GM06990 (cell line): ENCODE measurements at regions not wholly inside any gene's neighbourhood (a gene's known extent, or its start where the extent isn't known, plus 50 kb on each side); places are given as distances from the start of the nearest gene placed in this dataset.
"Not testable (repeated sequence)": the region's sequence is repeated elsewhere in the genome, so short reads cannot be mapped to it uniquely, and the experiment has no call there.

Experiments used
- DNase-seq: peaks from one replicate; pipeline ENCODE4 v3.0.0-alpha.2; 2011; ENCODE audit not compliant: insufficient read length; ENCODE audit errors: extremely low read depth
- H3K27me3 ChIP-seq: replicated peaks from 2 replicates; pipeline ENCODE4 v1.6.0; 2011; ENCODE audit warnings: low read length; ENCODE audit not compliant: control insufficient read depth, insufficient read depth
- H3K36me3 ChIP-seq: 2 replicates; pipeline ENCODE4 v1.5.1; 2011; ENCODE audit warnings: low read length; ENCODE audit not compliant: control insufficient read depth, insufficient read depth
- H3K4me3 ChIP-seq: replicated peaks from 2 replicates; pipeline ENCODE4 v1.5.1; 2011; ENCODE audit warnings: low read depth, mild to moderate bottlenecking, control low read depth, low read length
- TF ChIP-seq, protein P1 (sequence below): IDR thresholded peaks from 2 replicates; pipeline ENCODE4 v1.5.1; 2011; ENCODE audit warnings: low read length, control low read depth, mild to moderate bottlenecking, inconsistent platforms; ENCODE audit not compliant: insufficient read depth, poor library complexity, severe bottlenecking

GRCh38 chr9:26655166-26655565, 237.4 kb downstream of the CAAP1 start:
- Histone ChIP-seq H3K4me3 (no peak overlapping the region), H3K27me3 (no peaks in the 10 kb centered on the region; the same call in 1 of the 2 replicates), H3K36me3 (no peaks in the 10 kb centered on the region)
- DNase-seq = no peak
- TF ChIP-seq, protein P1, sequence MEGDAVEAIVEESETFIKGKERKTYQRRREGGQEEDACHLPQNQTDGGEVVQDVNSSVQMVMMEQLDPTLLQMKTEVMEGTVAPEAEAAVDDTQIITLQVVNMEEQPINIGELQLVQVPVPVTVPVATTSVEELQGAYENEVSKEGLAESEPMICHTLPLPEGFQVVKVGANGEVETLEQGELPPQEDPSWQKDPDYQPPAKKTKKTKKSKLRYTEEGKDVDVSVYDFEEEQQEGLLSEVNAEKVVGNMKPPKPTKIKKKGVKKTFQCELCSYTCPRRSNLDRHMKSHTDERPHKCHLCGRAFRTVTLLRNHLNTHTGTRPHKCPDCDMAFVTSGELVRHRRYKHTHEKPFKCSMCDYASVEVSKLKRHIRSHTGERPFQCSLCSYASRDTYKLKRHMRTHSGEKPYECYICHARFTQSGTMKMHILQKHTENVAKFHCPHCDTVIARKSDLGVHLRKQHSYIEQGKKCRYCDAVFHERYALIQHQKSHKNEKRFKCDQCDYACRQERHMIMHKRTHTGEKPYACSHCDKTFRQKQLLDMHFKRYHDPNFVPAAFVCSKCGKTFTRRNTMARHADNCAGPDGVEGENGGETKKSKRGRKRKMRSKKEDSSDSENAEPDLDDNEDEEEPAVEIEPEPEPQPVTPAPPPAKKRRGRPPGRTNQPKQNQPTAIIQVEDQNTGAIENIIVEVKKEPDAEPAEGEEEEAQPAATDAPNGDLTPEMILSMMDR = no peak

- Histone ChIP-seq H3K27me3 (no peaks in the 10 kb centered on the region), H3K36me3 (no peaks in the 10 kb centered on the region), H3K4me3 (no peak overlapping the region)
- DNase-seq = no peak
- TF ChIP-seq, protein P1 = no peak
Measured at GRCh38 chr9:26650325-26650724, 242.3 kb downstream of the CAAP1 start.

DNA sequence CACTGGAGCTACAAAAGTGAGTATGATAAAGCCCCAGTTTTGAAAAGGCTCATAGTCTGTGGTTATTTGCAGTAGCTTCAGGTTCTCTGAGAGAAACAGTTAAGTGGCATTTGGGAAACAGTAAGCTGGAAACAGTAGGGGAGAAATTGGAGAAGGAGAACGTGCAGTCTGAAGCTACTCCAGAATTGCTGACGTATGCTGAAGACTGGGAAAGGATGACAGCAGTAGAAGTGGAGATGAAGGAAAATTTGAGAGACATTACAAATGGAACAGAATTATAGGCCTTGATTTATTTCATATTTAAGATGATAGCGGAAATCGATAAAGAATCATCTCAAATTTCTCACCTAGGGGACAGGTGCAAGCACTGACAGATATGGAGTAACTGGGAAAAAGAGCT, 248.8 kb downstream of the CAAP1 start:
- no peaks in the 10 kb centered on the region for H3K27me3 ChIP-seq
- H3K4me3 ChIP-seq = no peak overlapping the region
- no peaks in the 10 kb centered on the region for H3K36me3 ChIP-seq
- TF ChIP-seq, protein P1 = no peak
- no peak for DNase-seq

GRCh38 chr9:26639761-26640160, 252.8 kb downstream of the CAAP1 start:
- DNase-seq = no peak
- Histone ChIP-seq H3K4me3 (no peak overlapping the region), H3K36me3 (no peaks in the 10 kb centered on the region), H3K27me3 (no peaks in the 10 kb centered on the region)
- TF ChIP-seq, protein P1 = no peak

DNA sequence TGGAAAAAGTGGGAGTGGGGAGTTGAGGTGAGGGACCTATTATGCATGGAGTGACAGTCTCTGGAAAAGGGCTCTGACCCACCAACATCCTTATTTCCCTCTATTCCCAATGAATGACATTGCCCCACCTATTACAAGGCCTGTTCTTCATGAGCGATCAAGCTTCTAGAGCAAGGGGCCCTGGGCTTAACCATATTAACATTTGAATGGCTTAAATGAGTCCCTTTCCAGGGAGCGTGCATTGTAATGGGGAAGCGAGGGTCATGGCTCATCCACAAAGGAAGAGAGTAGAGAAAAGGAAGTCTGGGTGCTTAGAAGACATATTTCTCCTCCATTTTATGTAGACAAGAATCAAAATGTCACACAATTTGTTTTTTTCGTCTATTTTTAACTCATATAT, 255.5 kb downstream of the CAAP1 start:
- H3K36me3 ChIP-seq = no peaks in the 10 kb centered on the region
- H3K4me3 ChIP-seq = no peak overlapping the region
- TF ChIP-seq, protein P1 = no peak
- no peaks in the 10 kb centered on the region for H3K27me3 ChIP-seq
- no peak for DNase-seq

DNA sequence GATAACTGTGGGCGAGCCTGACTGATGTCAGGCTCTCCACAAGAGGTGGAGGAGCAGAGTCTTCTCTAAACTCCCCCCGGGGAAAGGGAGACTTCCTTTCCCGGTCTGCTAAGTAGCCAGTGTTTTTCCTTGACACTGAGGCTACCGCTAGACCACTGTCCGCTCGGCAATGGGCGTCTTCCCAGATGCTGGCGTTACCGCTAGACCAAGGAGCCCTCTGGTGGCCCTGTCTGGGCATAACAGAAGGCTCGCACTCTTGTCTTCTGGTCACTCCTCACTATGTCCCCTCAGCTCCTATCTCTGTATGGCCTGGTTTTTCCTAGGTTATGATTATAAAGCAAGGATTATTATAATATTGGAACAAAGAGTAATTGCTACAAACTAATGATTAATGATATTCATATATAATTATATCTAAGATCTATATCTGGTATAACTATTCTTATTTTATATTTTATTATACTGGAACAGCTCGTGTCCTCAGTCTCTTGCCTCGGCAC, 278.7 kb downstream of the CAAP1 start:
- not testable (repeated sequence) for DNase-seq, H3K4me3 ChIP-seq, H3K36me3 ChIP-seq, H3K27me3 ChIP-seq
- TF ChIP-seq, protein P1 = peak; percentile 45
